Neural cell (in vitro differentiated cells): ENCODE measurements at regions not wholly inside any gene's neighbourhood (a gene's known extent, or its start where the extent isn't known, plus 50 kb on each side); places are given as distances from the start of the nearest gene placed in this dataset.

Experiments
- TF ChIP-seq, protein P1 (sequence below): IDR thresholded peaks from 2 replicates; pipeline ENCODE4 v1.6.1; 2012; ENCODE audit warnings: borderline replicate concordance
- TF ChIP-seq, protein P2 (sequence below): fragments of 450-650 bp; IDR thresholded peaks from 2 replicates; pipeline ENCODE4 v1.5.1; 2014; ENCODE audit warnings: antibody characterized with exemption, mild to moderate bottlenecking, moderate library complexity; ENCODE audit not compliant: poor library complexity, severe bottlenecking

DNA sequence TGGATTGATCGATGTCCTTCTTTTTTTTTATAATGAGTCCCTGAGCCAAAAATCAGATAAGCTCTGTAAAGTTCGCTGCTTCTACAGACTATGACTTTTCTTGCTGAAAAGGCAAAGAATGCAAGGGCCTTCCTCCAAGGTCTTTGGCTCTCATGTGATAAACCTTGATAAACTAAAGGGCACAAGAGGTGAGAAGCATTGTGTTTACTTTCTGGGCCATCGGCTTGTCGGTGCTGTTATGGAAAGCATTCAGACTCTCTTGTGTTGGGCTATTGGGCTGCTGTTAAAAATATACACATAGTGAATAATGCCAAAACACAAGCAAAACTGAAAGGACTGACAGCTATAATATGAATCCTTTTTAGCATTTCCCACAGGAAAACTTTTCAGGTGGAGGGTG is 472.4 kb upstream of the SPHKAP start:
- TF ChIP-seq, protein P1, sequence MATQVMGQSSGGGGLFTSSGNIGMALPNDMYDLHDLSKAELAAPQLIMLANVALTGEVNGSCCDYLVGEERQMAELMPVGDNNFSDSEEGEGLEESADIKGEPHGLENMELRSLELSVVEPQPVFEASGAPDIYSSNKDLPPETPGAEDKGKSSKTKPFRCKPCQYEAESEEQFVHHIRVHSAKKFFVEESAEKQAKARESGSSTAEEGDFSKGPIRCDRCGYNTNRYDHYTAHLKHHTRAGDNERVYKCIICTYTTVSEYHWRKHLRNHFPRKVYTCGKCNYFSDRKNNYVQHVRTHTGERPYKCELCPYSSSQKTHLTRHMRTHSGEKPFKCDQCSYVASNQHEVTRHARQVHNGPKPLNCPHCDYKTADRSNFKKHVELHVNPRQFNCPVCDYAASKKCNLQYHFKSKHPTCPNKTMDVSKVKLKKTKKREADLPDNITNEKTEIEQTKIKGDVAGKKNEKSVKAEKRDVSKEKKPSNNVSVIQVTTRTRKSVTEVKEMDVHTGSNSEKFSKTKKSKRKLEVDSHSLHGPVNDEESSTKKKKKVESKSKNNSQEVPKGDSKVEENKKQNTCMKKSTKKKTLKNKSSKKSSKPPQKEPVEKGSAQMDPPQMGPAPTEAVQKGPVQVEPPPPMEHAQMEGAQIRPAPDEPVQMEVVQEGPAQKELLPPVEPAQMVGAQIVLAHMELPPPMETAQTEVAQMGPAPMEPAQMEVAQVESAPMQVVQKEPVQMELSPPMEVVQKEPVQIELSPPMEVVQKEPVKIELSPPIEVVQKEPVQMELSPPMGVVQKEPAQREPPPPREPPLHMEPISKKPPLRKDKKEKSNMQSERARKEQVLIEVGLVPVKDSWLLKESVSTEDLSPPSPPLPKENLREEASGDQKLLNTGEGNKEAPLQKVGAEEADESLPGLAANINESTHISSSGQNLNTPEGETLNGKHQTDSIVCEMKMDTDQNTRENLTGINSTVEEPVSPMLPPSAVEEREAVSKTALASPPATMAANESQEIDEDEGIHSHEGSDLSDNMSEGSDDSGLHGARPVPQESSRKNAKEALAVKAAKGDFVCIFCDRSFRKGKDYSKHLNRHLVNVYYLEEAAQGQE = no peak
- TF ChIP-seq, protein P2, sequence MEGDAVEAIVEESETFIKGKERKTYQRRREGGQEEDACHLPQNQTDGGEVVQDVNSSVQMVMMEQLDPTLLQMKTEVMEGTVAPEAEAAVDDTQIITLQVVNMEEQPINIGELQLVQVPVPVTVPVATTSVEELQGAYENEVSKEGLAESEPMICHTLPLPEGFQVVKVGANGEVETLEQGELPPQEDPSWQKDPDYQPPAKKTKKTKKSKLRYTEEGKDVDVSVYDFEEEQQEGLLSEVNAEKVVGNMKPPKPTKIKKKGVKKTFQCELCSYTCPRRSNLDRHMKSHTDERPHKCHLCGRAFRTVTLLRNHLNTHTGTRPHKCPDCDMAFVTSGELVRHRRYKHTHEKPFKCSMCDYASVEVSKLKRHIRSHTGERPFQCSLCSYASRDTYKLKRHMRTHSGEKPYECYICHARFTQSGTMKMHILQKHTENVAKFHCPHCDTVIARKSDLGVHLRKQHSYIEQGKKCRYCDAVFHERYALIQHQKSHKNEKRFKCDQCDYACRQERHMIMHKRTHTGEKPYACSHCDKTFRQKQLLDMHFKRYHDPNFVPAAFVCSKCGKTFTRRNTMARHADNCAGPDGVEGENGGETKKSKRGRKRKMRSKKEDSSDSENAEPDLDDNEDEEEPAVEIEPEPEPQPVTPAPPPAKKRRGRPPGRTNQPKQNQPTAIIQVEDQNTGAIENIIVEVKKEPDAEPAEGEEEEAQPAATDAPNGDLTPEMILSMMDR = no peak
